Transverse colon (tissue), 4 donors: ENCODE measurements at regions not wholly inside any gene's neighbourhood (a gene's known extent, or its start where the extent isn't known, plus 50 kb on each side); places are given as distances from the start of the nearest gene placed in this dataset.
"Not testable (repeated sequence)": the region's sequence is repeated elsewhere in the genome, so short reads cannot be mapped to it uniquely, and the experiment has no call there.

Source experiments
- DNase-seq: peaks from one replicate; pipeline ENCODE4 v3.0.0-alpha.2; 2019
- H3K27ac ChIP-seq, 4 donors: fragments of 200-600 bp; sonication (generic); 2 replicates each; pipeline ENCODE4 v1.5.1; 2016 to 2018; ENCODE audit warnings: inconsistent platforms in 4 of 4
- H3K27me3 ChIP-seq: fragments of 200-600 bp; sonication (generic); 2 replicates; pipeline ENCODE4 v1.5.1; 2017; ENCODE audit warnings: inconsistent platforms
- H3K36me3 ChIP-seq, 4 donors: fragments of 200-600 bp; sonication (generic); 2 replicates each; pipeline ENCODE4 v1.5.1; 2017 to 2019; ENCODE audit warnings: inconsistent platforms in 4 of 4
- H3K4me1 ChIP-seq, 4 donors: fragments of 200-600 bp; sonication (generic); 2 replicates each; pipeline ENCODE4 v1.5.1; 2017 to 2020; ENCODE audit warnings: inconsistent platforms in 4 of 4
- H3K4me3 ChIP-seq, 4 donors: fragments of 200-600 bp; sonication (generic); 1 replicate in 1 of 4; 2 replicates in 3 of 4; pipeline versions ENCODE4 v1.5.1 to v1.6.1; 2017 to 2019; ENCODE audit warnings: inconsistent platforms in 4 of 4
- H3K9me3 ChIP-seq, 2 donors: fragments of 200-600 bp; sonication (generic); 2 replicates each; pipeline ENCODE4 v1.5.1; 2017 to 2019; ENCODE audit warnings: inconsistent platforms in 2 of 2
- EP300 ChIP-seq: sonication (generic); formaldehyde crosslinking; IDR thresholded peaks from one replicate; pipeline ENCODE4 v1.6.1; 2017; ENCODE audit warnings: antibody characterized with exemption, low read depth
- POLR2A ChIP-seq: fragments of 450-650 bp; IDR thresholded peaks from one replicate; pipeline ENCODE4 v1.6.1; 2016; ENCODE audit warnings: antibody characterized with exemption, mild to moderate bottlenecking, moderate library complexity
- POLR2AphosphoS5 ChIP-seq, 3 donors: sonication (generic); formaldehyde crosslinking; IDR thresholded peaks; one replicate each; pipeline ENCODE4 v1.6.1; 2016; ENCODE audit warnings: antibody characterized with exemption in 3 of 3
- WGBS, 2 donors: methylation state at CpG; one replicate each; pipeline ENCODE4 v1.1.5; 2018; ENCODE audit warnings: low coverage in 1 of 2; 5-methylcytosine and 5-hydroxymethylcytosine counted together
- in situ Hi-C, 4 donors: fragments of 200-750 bp; cut with MboI; loops; one replicate each; pipeline versions ENCODE4 v1.15.0 to v1.15.1; 2017; ENCODE audit warnings: low sequenced_read_pairs in 3 of 4, low pct_ligation_motif_present in 1 of 4, low pct_unique_long_range_greater_than_20kb in 1 of 4
- intact Hi-C: fragments of 100-400 bp; cut with DNase I; formaldehyde crosslinking; loops from one replicate; pipeline ENCODE4 v1.15.1; 2023; ENCODE audit warnings: low total_unique reads
- TF ChIP-seq, protein P1 (sequence below), 5 experiments: fragments of 200-600 bp in 3 of 5; fragments of 450-650 bp in 2 of 5; sonication (generic) in 3 of 5; IDR thresholded peaks; 1 replicate in 2 of 5; 2 replicates in 3 of 5; pipeline ENCODE4 v1.5.1; 2016 to 2017; ENCODE audit warnings: antibody characterized with exemption in 5 of 5, inconsistent platforms in 3 of 5, mild to moderate bottlenecking in 2 of 5, moderate library complexity in 1 of 5

DNA sequence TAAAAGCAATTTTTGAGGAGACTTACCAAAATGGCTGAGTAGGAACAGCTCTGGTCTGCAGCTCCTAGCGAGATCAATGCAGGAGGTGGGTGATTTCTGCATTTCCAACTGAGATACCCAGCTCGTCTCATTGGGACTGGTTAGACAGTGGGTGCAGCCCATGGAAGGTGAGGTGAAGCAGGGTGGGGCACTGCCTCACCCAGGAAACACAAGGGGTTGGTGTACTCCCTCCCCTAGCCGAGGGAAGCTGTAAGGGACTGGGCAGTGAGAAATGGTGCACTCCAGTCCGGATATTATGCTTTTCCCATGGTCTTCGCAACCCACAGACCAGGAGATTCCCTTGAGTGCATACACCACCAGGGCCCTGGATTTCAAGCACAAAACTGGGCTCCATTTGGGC is 419.0 kb downstream of the NUP35 start:
- peak; percentile 61 for DNase-seq
- in situ Hi-C loops = no loop called here
- 63 to 67% methylated on average over 1 to 5 of the region's 5 CpGs for WGBS, 2 donors

DNA sequence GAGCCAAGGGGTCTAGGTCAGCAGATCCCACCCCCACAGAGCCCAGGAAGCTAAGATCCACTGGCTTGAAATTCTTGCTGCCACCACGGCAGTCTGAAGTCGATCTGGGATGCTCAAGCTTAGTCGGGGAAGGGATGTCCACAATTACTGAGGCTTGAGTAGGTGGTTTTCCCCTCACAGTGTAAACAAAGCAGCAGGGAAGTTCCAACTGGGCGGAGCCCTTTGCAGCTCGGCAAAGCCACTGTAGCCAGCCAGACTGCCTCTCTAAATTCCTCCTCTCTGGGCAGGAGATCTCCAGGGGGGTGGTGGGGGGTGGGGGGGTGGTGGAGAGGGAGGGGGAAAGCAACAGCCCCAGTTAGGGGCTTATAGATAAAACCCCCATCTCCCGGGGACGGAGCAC is 419.5 kb downstream of the NUP35 start:
- Histone ChIP-seq H3K4me1 (peaks cover 0 to 7% (median 4%) of the 10 kb centered on the region in 4 donors), H3K36me3 (no peaks in the 10 kb centered on the region), H3K27me3 (no peaks in the 10 kb centered on the region), H3K9me3 (no peaks in the 10 kb centered on the region), H3K27ac (peak overlapping the region; percentile 65 to 82 (median 77)), H3K4me3 (peak overlapping the region in 1 of 4 donors; percentile 8)
- WGBS, 2 donors = 55% methylated on average over 7 of the region's 7 CpGs; no CpG with 5 or more reads in 1 of the 2 donors
- in situ Hi-C loops (no loop called here), intact Hi-C loops (no loop called here)
- TF ChIP-seq POLR2AphosphoS5 (IDR thresholded peaks at IDR 0.05) (no peak), POLR2A (no peak)
- DNase-seq = peak; percentile 38

More for the DNA sequence above, 419.0 kb downstream of the NUP35 start:
- TF ChIP-seq POLR2AphosphoS5 (IDR thresholded peaks at IDR 0.05) (no peak), POLR2A (no peak), EP300 (no peak)
- TF ChIP-seq, protein P1, sequence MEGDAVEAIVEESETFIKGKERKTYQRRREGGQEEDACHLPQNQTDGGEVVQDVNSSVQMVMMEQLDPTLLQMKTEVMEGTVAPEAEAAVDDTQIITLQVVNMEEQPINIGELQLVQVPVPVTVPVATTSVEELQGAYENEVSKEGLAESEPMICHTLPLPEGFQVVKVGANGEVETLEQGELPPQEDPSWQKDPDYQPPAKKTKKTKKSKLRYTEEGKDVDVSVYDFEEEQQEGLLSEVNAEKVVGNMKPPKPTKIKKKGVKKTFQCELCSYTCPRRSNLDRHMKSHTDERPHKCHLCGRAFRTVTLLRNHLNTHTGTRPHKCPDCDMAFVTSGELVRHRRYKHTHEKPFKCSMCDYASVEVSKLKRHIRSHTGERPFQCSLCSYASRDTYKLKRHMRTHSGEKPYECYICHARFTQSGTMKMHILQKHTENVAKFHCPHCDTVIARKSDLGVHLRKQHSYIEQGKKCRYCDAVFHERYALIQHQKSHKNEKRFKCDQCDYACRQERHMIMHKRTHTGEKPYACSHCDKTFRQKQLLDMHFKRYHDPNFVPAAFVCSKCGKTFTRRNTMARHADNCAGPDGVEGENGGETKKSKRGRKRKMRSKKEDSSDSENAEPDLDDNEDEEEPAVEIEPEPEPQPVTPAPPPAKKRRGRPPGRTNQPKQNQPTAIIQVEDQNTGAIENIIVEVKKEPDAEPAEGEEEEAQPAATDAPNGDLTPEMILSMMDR (IDR thresholded peaks at IDR 0.05) = no peak
- Histone ChIP-seq H3K36me3 (no peaks in the 10 kb centered on the region), H3K27ac (peak overlapping the region; percentile 65 to 82 (median 77)), H3K27me3 (no peaks in the 10 kb centered on the region), H3K9me3 (no peaks in the 10 kb centered on the region), H3K4me1 (peaks cover 0 to 10% (median 6%) of the 10 kb centered on the region in 4 donors), H3K4me3 (peak overlapping the region in 1 of 4 donors; percentile 8)
- intact Hi-C loops = no loop called here

DNA sequence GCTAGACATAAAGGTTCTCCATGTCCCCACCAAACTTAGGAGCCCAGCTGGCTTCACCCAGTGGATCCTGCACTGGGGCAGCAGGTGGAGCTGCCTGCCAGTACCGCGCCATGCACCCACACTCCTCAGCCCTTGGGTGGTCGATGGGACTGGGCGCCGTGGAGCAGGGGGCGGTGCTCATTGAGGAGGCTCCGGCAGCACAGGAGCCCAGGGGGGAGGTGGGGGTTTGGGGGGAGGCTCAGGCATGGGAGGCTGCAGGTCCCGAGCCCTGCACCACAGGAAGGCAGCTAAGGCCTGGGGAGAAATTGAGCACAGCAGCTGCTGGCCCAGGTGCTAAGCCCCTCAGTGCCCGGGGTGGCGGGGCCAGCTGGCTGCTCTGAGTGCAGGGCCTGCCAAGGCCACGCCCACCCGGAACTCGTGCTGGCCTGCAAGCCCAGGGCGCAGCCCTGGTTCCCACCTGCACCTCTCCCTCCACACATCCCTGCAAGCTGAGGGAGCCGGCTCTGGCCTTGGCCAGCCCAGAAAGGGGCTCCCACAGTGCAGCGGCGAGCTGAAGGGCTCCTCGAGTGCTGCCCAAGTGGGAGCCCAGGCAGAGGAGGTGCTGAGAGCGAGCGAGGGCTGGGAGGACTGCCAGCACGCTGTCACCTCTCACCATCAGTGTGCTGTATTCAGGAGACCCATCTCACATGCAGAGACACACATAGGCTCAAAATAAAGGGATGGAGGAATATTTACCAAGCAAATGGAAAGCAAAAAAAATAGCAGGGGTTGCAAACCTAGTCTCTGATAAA is 422.5 kb downstream of the NUP35 start:
- H3K36me3 ChIP-seq, H3K4me1 ChIP-seq, in situ Hi-C loops, H3K27ac ChIP-seq, H3K4me3 ChIP-seq, DNase-seq, intact Hi-C loops, H3K27me3 ChIP-seq, H3K9me3 ChIP-seq: not testable (repeated sequence)
- 90 to 100% methylated on average over 3 to 19 of the region's 21 CpGs for WGBS, 2 donors

DNA sequence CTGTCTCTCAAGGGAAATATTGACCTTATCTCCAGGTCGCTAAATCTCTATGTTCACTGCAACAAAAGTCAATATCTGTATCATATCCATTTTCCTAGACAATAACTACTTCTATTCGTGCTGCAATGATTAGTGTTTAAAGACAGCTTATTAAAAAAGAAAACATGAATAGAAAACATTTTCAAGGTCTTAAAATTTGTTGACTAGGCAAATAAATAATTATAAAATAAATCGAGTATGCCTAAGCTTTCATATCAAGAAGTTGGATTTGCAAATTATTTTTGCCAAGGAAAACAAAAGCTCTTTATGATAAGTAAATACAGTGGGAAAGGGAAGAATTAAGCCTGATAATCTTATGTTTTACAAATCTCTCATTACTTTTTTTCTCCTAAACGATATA is 428.5 kb downstream of the NUP35 start:
- H3K27me3 ChIP-seq = no peaks in the 10 kb centered on the region

DNA sequence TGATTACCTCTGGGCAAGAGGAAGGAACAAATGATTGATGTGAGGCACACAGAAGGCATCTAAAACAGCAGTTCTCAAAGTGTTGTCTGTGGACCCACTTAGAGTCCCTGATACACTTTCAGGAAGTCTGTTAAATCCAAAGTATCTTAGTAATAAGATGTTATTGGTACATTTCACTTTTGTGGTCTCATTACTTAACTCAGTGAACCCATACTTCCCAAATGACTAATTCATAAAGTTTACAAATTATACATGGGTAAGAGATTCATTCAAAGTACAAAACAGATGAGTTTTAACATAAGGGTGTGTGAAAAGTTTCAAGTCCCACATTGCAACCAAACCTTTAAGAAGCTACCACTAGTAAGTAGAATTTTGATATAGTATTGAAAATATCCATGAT is 440.5 kb downstream of the NUP35 start:
- DNase-seq = no peak
- no peaks in the 10 kb centered on the region for H3K27me3 ChIP-seq
- TF ChIP-seq POLR2AphosphoS5 (IDR thresholded peaks at IDR 0.05) = no peak
- TF ChIP-seq, protein P1 (IDR thresholded peaks at IDR 0.05) = no peak
- no peak overlapping the region for H3K27ac ChIP-seq
- in situ Hi-C loops = no loop called here
- intact Hi-C loops = no loop called here
- no peak overlapping the region for H3K4me3 ChIP-seq
- no peaks in the 10 kb centered on the region for H3K36me3 ChIP-seq
- H3K9me3 ChIP-seq = no peaks in the 10 kb centered on the region
- no peaks in the 10 kb centered on the region for H3K4me1 ChIP-seq

More for the DNA sequence above, 428.5 kb downstream of the NUP35 start:
- intact Hi-C loops (no loop called here), in situ Hi-C loops (no loop called here)
- H3K27ac ChIP-seq = no peak overlapping the region
- H3K36me3 ChIP-seq = no peaks in the 10 kb centered on the region
- DNase-seq = no peak
- H3K9me3 ChIP-seq = no peaks in the 10 kb centered on the region
- 63 to 74% methylated on average over 4 of the region's 4 CpGs for WGBS, 2 donors
- TF ChIP-seq EP300 = no peak
- no peak for TF ChIP-seq POLR2A
- TF ChIP-seq POLR2AphosphoS5 (IDR thresholded peaks at IDR 0.05) = no peak
- TF ChIP-seq, protein P1 (IDR thresholded peaks at IDR 0.05) = no peak
- no peak overlapping the region for H3K4me3 ChIP-seq
- H3K4me1 ChIP-seq = no peaks in the 10 kb centered on the region
